ENCODE measurements at regions not wholly inside any gene's neighbourhood (a gene's known extent, or its start where the extent isn't known, plus 50 kb on each side); places are given as distances from the start of the nearest gene placed in this dataset.

- intact Hi-C loops (cut with micrococcal nuclease): no loop called here
These were observed 254.9 kb downstream of the PLPP3 start for GRCh38 chr1:56324504-56324903.

GRCh38 chr1:56322211-56322610, 257.2 kb downstream of the PLPP3 start:
- no peak for TF ChIP-seq CTCF (IDR thresholded peaks at IDR 0.05; ENCODE audit: unreplicated experiment)
- intact Hi-C loops (cut with micrococcal nuclease): no loop called here

More at GRCh38 chr1:56324504-56324903, 254.9 kb downstream of the PLPP3 start:
- POLR2A ChIA-PET: no interaction called here
- Mint-ChIP-seq H3K27me3 (ENCODE audit: insufficient read depth, unreplicated experiment) (no peaks in the 10 kb centered on the region), H3K36me3 (ENCODE audit: insufficient read depth, unreplicated experiment) (no peaks in the 10 kb centered on the region), H3K4me1 (ENCODE audit: insufficient read depth, unreplicated experiment) (peaks cover 6% of the 10 kb centered on the region), H3K4me3 (ENCODE audit: unreplicated experiment) (no peak overlapping the region), H3K9me3 (ENCODE audit: unreplicated experiment) (no peaks in the 10 kb centered on the region), H3K27ac (ENCODE audit: low read depth, unreplicated experiment) (no peak overlapping the region)
- no TSS peak for BruUV-seq (replicated peaks)
- no peak for DNase-seq (ENCODE audit: unreplicated experiment)
- no peak for TF ChIP-seq CTCF (IDR thresholded peaks at IDR 0.05; ENCODE audit: unreplicated experiment)
- CTCF ChIA-PET: interaction anchor here (1.2 kb wide), 1 partner anchor 12 kb away, joined by 3 read pairs; no protein-coding TSS in a partner anchor

GRCh38 chr1:56321150-56321490, 258.2 kb downstream of the PLPP3 start:
- no peak overlapping the region for H3K27ac Mint-ChIP-seq (ENCODE audit: low read depth, unreplicated experiment)
- POLR2A ChIA-PET: no interaction called here
- no peaks in the 10 kb centered on the region for H3K27me3 Mint-ChIP-seq (ENCODE audit: insufficient read depth, unreplicated experiment)
- no peaks in the 10 kb centered on the region for H3K9me3 Mint-ChIP-seq (ENCODE audit: unreplicated experiment)
- H3K4me3 Mint-ChIP-seq (ENCODE audit: unreplicated experiment): no peak overlapping the region
- no peaks in the 10 kb centered on the region for H3K36me3 Mint-ChIP-seq (ENCODE audit: insufficient read depth, unreplicated experiment)
- CTCF ChIA-PET: interaction anchor here (0.6 to 1.1 kb wide), 3 partner anchors 49 to 1037 kb away, joined by 3 to 5 read pairs (median 5); no protein-coding TSS in a partner anchor
- TF ChIP-seq CTCF (IDR thresholded peaks at IDR 0.05; ENCODE audit: unreplicated experiment): no peak
- H3K4me1 Mint-ChIP-seq (ENCODE audit: insufficient read depth, unreplicated experiment): no peaks in the 10 kb centered on the region
- intact Hi-C loops (cut with micrococcal nuclease): no loop called here
- no TSS peak for BruUV-seq (replicated peaks)
- DNase-seq (ENCODE audit: unreplicated experiment): no peak

More at GRCh38 chr1:56322211-56322610, 257.2 kb downstream of the PLPP3 start:
- H3K9me3 Mint-ChIP-seq (ENCODE audit: unreplicated experiment): no peaks in the 10 kb centered on the region
- CTCF ChIA-PET: interaction anchor here (1.1 kb wide), 1 partner anchor 1038 kb away, joined by 5 read pairs; no protein-coding TSS in a partner anchor
- BruUV-seq (replicated peaks): no TSS peak
- no peak overlapping the region for H3K4me3 Mint-ChIP-seq (ENCODE audit: unreplicated experiment)
- no peaks in the 10 kb centered on the region for H3K4me1 Mint-ChIP-seq (ENCODE audit: insufficient read depth, unreplicated experiment)
- H3K27me3 Mint-ChIP-seq (ENCODE audit: insufficient read depth, unreplicated experiment): no peaks in the 10 kb centered on the region
- DNase-seq (ENCODE audit: unreplicated experiment): no peak
- POLR2A ChIA-PET: interaction anchor here (1.0 kb wide), 1 partner anchor 15 kb away, joined by 3 read pairs; no protein-coding TSS in a partner anchor
- no peak overlapping the region for H3K27ac Mint-ChIP-seq (ENCODE audit: low read depth, unreplicated experiment)
- H3K36me3 Mint-ChIP-seq (ENCODE audit: insufficient read depth, unreplicated experiment): no peaks in the 10 kb centered on the region

GRCh38 chr1:56320464-56321149, 258.8 kb downstream of the PLPP3 start:
- no peaks in the 10 kb centered on the region for H3K27me3 Mint-ChIP-seq (ENCODE audit: insufficient read depth, unreplicated experiment)

More at GRCh38 chr1:56320464-56321149, 258.8 kb downstream of the PLPP3 start:
- intact Hi-C loops (cut with micrococcal nuclease): no loop called here
- Mint-ChIP-seq H3K36me3 (ENCODE audit: insufficient read depth, unreplicated experiment) (no peaks in the 10 kb centered on the region), H3K4me1 (ENCODE audit: insufficient read depth, unreplicated experiment) (no peaks in the 10 kb centered on the region), H3K9me3 (ENCODE audit: unreplicated experiment) (no peaks in the 10 kb centered on the region), H3K4me3 (ENCODE audit: unreplicated experiment) (no peak overlapping the region), H3K27ac (ENCODE audit: low read depth, unreplicated experiment) (no peak overlapping the region)
- no peak for TF ChIP-seq CTCF (IDR thresholded peaks at IDR 0.05; ENCODE audit: unreplicated experiment)
- ChIA-PET CTCF (interaction anchor here (0.6 kb wide), 1 partner anchor 264 kb away, joined by 5 read pairs; no protein-coding TSS in a partner anchor), POLR2A (interaction anchor here (1.0 kb wide), 1 partner anchor 9 kb away, joined by 3 read pairs; no protein-coding TSS in a partner anchor)
- DNase-seq (ENCODE audit: unreplicated experiment): no peak
- BruUV-seq (replicated peaks): no TSS peak

Data from MCF 10A (cell line).